ENCODE measurements at regions not wholly inside any gene's neighbourhood (a gene's known extent, or its start where the extent isn't known, plus 50 kb on each side); places are given as distances from the start of the nearest gene placed in this dataset.
A peak's percentile ranks its signal among the peaks of the same experiment; 100 is the strongest.

DNA sequence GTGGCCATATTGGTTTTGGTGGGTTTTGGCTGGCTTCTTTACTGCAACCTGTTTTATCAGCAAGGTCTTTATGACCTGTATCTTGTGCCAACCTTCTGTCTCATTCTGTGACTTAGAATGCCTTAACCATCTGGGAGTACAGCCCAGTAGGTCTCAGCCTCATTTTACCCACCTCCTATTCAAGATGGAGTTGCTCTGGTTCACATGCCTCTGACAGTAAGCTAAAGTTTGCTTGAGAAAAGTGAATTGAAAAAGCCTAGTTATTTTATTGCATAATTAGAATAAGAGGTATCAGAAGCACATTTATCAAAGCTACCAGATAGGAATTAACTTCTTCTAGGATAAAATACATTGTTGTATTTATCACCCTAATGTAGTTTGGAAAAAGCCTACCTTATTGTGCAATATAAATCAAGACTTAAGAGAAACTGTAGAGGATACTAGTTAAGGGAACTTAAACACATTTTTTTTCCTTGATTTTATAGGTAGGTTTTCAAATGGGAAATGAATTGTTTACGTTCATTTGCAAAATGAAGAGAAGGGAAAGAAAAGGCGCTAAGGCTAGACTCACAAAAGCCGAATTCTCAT, 202.3 kb upstream of the KCNJ16 start:
- Histone ChIP-seq H3K4me3 (no peak overlapping the region), H3K36me3 (peaks cover 0 to 2% (median 0%) of the 10 kb centered on the region in 3 donors), H3K9me3 (no peaks in the 10 kb centered on the region), H3K4me1 (no peaks in the 10 kb centered on the region), H3K27me3 (no peaks in the 10 kb centered on the region), H3K27ac (no peak overlapping the region)
- no peak for DNase-seq
- 89 to 90% methylated on average over 3 of the region's 3 CpGs for WGBS, 2 donors
- no peak for FAIRE-seq
- TF ChIP-seq, protein P1, sequence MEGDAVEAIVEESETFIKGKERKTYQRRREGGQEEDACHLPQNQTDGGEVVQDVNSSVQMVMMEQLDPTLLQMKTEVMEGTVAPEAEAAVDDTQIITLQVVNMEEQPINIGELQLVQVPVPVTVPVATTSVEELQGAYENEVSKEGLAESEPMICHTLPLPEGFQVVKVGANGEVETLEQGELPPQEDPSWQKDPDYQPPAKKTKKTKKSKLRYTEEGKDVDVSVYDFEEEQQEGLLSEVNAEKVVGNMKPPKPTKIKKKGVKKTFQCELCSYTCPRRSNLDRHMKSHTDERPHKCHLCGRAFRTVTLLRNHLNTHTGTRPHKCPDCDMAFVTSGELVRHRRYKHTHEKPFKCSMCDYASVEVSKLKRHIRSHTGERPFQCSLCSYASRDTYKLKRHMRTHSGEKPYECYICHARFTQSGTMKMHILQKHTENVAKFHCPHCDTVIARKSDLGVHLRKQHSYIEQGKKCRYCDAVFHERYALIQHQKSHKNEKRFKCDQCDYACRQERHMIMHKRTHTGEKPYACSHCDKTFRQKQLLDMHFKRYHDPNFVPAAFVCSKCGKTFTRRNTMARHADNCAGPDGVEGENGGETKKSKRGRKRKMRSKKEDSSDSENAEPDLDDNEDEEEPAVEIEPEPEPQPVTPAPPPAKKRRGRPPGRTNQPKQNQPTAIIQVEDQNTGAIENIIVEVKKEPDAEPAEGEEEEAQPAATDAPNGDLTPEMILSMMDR (IDR thresholded peaks at IDR 0.05), result no peak
- no peak for ATAC-seq
- intact Hi-C loops (cut with DNase I), result no loop called here

GRCh38 chr17:69874175-69874670, 200.8 kb upstream of the KCNJ16 start:
- ATAC-seq, result no peak
- Histone ChIP-seq H3K27me3 (no peaks in the 10 kb centered on the region), H3K36me3 (peaks cover 0 to 2% (median 0%) of the 10 kb centered on the region in 3 donors), H3K4me1 (no peaks in the 10 kb centered on the region), H3K27ac (no peak overlapping the region), H3K4me3 (no peak overlapping the region), H3K9me3 (no peaks in the 10 kb centered on the region)
- no peak for DNase-seq
- intact Hi-C loops (cut with DNase I), result no loop called here
- TF ChIP-seq, protein P1 (IDR thresholded peaks at IDR 0.05), result no peak
- no peak for FAIRE-seq

- DNase-seq, result no peak
These were observed 198.3 kb upstream of the KCNJ16 start for GRCh38 chr17:69876757-69877156.

DNA sequence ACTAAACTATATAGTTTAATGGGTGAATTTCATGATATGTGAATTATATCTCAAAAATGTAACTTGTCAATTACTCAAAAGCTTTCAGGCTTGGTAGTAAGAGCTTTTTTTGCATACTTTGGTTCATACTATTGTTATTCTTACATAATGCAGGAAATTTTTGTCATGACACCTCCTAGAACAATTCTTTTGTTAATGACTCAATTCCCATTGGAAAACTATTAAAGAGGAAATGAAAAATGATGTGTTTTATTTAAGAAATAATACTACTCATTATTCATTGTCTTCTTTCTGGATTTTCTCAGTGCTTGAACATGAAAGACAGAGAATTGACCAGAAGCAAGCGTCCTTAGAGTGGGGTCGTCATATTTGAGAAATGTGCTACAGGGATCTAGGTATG, 196.4 kb upstream of the KCNJ16 start:
- intact Hi-C loops (cut with DNase I), result no loop called here

More at GRCh38 chr17:69876757-69877156, 198.3 kb upstream of the KCNJ16 start:
- Histone ChIP-seq H3K27me3 (no peaks in the 10 kb centered on the region), H3K36me3 (no peaks in the 10 kb centered on the region), H3K9me3 (no peaks in the 10 kb centered on the region), H3K4me1 (no peaks in the 10 kb centered on the region), H3K4me3 (no peak overlapping the region), H3K27ac (no peak overlapping the region)
- ATAC-seq, result no peak
- no peak for FAIRE-seq
- TF ChIP-seq, protein P1 (IDR thresholded peaks at IDR 0.05), result no peak
- intact Hi-C loops (cut with DNase I), result no loop called here

DNA sequence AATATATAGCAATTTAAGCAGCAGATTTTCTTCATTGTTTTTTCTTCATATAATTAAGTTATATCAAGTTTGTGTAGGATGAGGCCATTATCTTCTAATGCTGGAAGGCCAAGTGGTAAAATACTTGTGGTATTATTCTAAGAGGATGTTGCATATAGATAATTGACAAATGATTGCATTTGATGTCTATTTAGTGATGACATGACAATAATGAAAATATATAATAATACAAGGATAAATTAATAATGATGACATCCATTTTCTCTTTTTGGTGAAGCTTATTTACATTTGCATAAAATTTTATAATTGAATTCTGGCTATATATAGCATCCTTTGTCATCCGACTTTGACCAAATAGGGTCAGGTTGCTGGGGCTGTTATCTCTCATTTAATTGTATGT, 195.4 kb upstream of the KCNJ16 start:
- intact Hi-C loops (cut with DNase I), result no loop called here
- peak; percentile 32 for FAIRE-seq

More for the DNA sequence above, 196.4 kb upstream of the KCNJ16 start:
- FAIRE-seq (no peak), DNase-seq (no peak), ATAC-seq (no peak)
- Histone ChIP-seq H3K36me3 (no peaks in the 10 kb centered on the region), H3K27ac (no peak overlapping the region), H3K27me3 (no peaks in the 10 kb centered on the region), H3K4me1 (no peaks in the 10 kb centered on the region), H3K4me3 (no peak overlapping the region), H3K9me3 (no peaks in the 10 kb centered on the region)
- 66 to 91% methylated on average over 2 of the region's 2 CpGs for WGBS, 2 donors
- TF ChIP-seq, protein P1 (IDR thresholded peaks at IDR 0.05), result no peak

More for the DNA sequence above, 195.4 kb upstream of the KCNJ16 start:
- Histone ChIP-seq H3K36me3 (no peaks in the 10 kb centered on the region), H3K27ac (no peak overlapping the region), H3K4me3 (no peak overlapping the region), H3K9me3 (no peaks in the 10 kb centered on the region), H3K4me1 (no peaks in the 10 kb centered on the region), H3K27me3 (no peaks in the 10 kb centered on the region)
- TF ChIP-seq, protein P1 (IDR thresholded peaks at IDR 0.05), result no peak
- WGBS, 2 donors, result 0 to 75% methylated on average over 1 of the region's 1 CpG
- ATAC-seq (no peak), DNase-seq (no peak)
